ENCODE measurements at regions not wholly inside any gene's neighbourhood (a gene's known extent, or its start where the extent isn't known, plus 50 kb on each side); places are given as distances from the start of the nearest gene placed in this dataset.

GRCh38 chr9:96088510-96088909 lies 213.0 kb downstream of the ERCC6L2 start:
- TF ChIP-seq CTCF (conservative IDR thresholded peaks at IDR 0.05; ENCODE audit: low read length) (no peak), EZH2phosphoT487 (IDR thresholded peaks at IDR 0.05; ENCODE audit: borderline replicate concordance) (no peak)

All from Loucy (cell line).